Loucy (cell line): ENCODE measurements at regions not wholly inside any gene's neighbourhood (a gene's known extent, or its start where the extent isn't known, plus 50 kb on each side); places are given as distances from the start of the nearest gene placed in this dataset.

Source experiments
- EZH2phosphoT487 ChIP-seq: fragments of 200-600 bp; IDR thresholded peaks from 2 replicates; pipeline ENCODE4 v1.6.1; 2018; ENCODE audit warnings: antibody characterized with exemption, mild to moderate bottlenecking, moderate library complexity, borderline replicate concordance
- TF ChIP-seq, protein P1 (sequence below): fragments of 200-600 bp; sonication (generic); conservative IDR thresholded peaks from 2 replicates; pipeline ENCODE4 v1.5.1; 2014; ENCODE audit warnings: mild to moderate bottlenecking, antibody characterized with exemption, low read length

DNA sequence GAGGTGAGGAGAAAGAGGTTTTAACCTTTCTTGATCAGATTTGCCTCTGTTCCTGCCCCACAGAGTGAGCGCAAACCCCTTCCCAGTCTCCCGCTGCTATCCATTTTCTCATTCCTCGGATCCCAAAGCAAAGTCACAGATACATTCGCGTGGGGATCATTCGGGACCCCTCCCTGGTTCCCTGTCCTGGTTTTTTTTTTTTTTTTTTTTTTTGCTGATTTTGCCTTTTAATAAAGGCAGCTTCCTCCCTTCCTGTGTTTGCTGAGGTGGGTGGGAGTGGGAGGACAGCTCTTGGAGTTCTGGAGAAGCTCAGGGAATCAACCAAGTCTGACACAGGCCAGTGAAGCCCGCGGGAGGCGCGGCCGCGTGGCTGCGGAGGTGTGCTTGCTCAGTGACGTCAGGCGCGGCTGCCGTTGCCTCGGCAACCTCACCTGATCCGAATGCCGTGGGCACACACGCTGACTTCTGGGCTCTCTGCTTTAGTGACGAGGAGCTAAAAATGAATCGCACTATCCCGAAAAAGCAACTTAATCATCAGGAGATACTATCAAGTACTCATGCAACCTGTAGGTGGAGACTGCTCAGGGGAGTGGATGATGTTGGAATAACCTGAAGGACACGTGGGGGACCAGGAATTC lies 106.4 kb downstream of the TBX19 start:
- TF ChIP-seq, protein P1, sequence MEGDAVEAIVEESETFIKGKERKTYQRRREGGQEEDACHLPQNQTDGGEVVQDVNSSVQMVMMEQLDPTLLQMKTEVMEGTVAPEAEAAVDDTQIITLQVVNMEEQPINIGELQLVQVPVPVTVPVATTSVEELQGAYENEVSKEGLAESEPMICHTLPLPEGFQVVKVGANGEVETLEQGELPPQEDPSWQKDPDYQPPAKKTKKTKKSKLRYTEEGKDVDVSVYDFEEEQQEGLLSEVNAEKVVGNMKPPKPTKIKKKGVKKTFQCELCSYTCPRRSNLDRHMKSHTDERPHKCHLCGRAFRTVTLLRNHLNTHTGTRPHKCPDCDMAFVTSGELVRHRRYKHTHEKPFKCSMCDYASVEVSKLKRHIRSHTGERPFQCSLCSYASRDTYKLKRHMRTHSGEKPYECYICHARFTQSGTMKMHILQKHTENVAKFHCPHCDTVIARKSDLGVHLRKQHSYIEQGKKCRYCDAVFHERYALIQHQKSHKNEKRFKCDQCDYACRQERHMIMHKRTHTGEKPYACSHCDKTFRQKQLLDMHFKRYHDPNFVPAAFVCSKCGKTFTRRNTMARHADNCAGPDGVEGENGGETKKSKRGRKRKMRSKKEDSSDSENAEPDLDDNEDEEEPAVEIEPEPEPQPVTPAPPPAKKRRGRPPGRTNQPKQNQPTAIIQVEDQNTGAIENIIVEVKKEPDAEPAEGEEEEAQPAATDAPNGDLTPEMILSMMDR, result no peak
- no peak for TF ChIP-seq EZH2phosphoT487
